ENCODE measurements at regions not wholly inside any gene's neighbourhood (a gene's known extent, or its start where the extent isn't known, plus 50 kb on each side); places are given as distances from the start of the nearest gene placed in this dataset.

DNA sequence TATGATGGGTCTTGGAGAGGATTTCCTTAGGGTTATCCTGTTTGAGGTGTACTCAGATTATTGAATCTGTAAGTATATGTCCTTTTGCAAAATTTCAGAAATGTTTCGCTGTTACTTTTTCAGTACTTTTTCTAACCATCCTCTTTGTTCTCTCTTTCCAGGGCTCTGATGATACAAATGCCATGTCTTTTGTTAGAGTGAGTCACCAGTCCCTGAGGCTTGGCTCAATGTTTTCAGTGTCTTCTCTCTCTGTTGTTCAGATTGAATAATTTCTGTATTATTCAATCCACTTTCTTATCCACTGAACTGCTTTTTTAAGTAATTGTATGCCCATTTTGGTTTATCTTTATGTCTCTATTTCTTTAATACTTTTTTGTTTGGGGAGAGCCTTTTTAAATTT lies 449.4 kb downstream of the TNS3 start:
- ChIA-PET RAD21 (ENCODE audit: unreplicated experiment) (no interaction called here), SMC1A (ENCODE audit: uncharacterized antibody, unreplicated experiment) (no interaction called here), POLR2A (no interaction called here), CTCF (no interaction called here)
- H3K4me1 ChIP-seq (ENCODE audit: control insufficient read depth, insufficient read depth, low read length) = no peaks in the 10 kb centered on the region
- intact Hi-C loops (cut with micrococcal nuclease; ENCODE audit: unreplicated experiment) (no loop called here), in situ Hi-C loops (cut with MboI) (no loop called here)
- DNase-seq (ENCODE audit: low read depth, low spot score) = no peak
- no peak for FAIRE-seq
- WGBS (ENCODE audit: insufficient coverage, insufficient replicate concordance, low lambda C conversion rate, missing lambda C conversion rate) = 59% methylated on average over 1 of the region's 1 CpG
- no peak overlapping the region for H3K4me2 ChIP-seq (ENCODE audit: control insufficient read depth, insufficient read depth)
- BruUV-seq (replicated peaks) = no TSS peak
- no peak overlapping the region for H2AFZ ChIP-seq (ENCODE audit: control insufficient read depth, low read depth, low read length)
- no peaks in the 10 kb centered on the region for H3K36me3 ChIP-seq (ENCODE audit: control insufficient read depth in 2 of 2, insufficient read depth in 2 of 2, low read length in 1 of 2)
- ATAC-seq = no peak
- H3K27me3 ChIP-seq (replicated peaks in 1 of 2; ENCODE audit: control insufficient read depth in 2 of 2, insufficient read depth in 2 of 2, low read length in 1 of 2) = no peaks in the 10 kb centered on the region; a peak in 1 of 4 replicates
- TF ChIP-seq, protein P1, sequence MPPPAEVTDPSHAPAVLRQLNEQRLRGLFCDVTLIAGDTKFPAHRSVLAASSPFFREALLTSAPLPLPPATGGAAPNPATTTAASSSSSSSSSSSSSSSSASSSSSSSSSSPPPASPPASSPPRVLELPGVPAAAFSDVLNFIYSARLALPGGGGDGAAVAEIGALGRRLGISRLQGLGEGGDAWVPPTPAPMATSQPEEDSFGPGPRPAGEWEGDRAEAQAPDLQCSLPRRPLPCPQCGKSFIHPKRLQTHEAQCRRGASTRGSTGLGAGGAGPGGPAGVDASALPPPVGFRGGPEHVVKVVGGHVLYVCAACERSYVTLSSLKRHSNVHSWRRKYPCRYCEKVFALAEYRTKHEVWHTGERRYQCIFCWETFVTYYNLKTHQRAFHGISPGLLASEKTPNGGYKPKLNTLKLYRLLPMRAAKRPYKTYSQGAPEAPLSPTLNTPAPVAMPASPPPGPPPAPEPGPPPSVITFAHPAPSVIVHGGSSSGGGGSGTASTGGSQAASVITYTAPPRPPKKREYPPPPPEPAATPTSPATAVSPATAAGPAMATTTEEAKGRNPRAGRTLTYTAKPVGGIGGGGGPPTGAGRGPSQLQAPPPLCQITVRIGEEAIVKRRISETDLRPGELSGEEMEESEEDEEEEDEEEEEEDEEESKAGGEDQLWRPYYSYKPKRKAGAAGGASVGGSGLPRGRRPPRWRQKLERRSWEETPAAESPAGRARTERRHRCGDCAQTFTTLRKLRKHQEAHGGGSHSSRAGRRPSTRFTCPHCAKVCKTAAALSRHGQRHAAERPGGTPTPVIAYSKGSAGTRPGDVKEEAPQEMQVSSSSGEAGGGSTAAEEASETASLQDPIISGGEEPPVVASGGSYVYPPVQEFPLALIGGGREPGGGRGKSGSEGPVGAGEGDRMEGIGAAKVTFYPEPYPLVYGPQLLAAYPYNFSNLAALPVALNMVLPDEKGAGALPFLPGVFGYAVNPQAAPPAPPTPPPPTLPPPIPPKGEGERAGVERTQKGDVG (CRISPR knock-in tag; IDR thresholded peaks at IDR 0.05) = no peak
- no peak for TF ChIP-seq NR2C2 (IDR thresholded peaks at IDR 0.05; ENCODE audit: borderline replicate concordance, control insufficient read depth, insufficient read length, low read depth)
- no peak for TF ChIP-seq SIN3A (IDR thresholded peaks at IDR 0.05; ENCODE audit: low read depth, low read length)
- no peak for TF ChIP-seq IRF4 (IDR thresholded peaks at IDR 0.05; ENCODE audit: low read depth, low read length)
- TF ChIP-seq NR2C1 (IDR thresholded peaks at IDR 0.05) = no peak
- TF ChIP-seq EZH2 (IDR thresholded peaks at IDR 0.05; ENCODE audit: borderline replicate concordance, control insufficient read depth, low read depth, low read length) = no peak
- TF ChIP-seq, protein P2, sequence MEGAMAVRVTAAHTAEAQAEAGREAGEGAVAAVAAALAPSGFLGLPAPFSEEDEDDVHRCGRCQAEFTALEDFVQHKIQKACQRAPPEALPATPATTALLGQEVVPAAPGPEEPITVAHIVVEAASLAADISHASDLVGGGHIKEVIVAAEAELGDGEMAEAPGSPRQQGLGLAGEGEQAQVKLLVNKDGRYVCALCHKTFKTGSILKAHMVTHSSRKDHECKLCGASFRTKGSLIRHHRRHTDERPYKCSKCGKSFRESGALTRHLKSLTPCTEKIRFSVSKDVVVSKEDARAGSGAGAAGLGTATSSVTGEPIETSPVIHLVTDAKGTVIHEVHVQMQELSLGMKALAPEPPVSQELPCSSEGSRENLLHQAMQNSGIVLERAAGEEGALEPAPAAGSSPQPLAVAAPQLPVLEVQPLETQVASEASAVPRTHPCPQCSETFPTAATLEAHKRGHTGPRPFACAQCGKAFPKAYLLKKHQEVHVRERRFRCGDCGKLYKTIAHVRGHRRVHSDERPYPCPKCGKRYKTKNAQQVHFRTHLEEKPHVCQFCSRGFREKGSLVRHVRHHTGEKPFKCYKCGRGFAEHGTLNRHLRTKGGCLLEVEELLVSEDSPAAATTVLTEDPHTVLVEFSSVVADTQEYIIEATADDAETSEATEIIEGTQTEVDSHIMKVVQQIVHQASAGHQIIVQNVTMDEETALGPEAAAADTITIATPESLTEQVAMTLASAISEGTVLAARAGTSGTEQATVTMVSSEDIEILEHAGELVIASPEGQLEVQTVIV (IDR thresholded peaks at IDR 0.05; ENCODE audit: borderline replicate concordance, partially characterized antibody) = no peak
- TF ChIP-seq PAX5 (IDR thresholded peaks at IDR 0.05; ENCODE audit: borderline replicate concordance, low read depth, low read length) = no peak
- TF ChIP-seq, protein P3, sequence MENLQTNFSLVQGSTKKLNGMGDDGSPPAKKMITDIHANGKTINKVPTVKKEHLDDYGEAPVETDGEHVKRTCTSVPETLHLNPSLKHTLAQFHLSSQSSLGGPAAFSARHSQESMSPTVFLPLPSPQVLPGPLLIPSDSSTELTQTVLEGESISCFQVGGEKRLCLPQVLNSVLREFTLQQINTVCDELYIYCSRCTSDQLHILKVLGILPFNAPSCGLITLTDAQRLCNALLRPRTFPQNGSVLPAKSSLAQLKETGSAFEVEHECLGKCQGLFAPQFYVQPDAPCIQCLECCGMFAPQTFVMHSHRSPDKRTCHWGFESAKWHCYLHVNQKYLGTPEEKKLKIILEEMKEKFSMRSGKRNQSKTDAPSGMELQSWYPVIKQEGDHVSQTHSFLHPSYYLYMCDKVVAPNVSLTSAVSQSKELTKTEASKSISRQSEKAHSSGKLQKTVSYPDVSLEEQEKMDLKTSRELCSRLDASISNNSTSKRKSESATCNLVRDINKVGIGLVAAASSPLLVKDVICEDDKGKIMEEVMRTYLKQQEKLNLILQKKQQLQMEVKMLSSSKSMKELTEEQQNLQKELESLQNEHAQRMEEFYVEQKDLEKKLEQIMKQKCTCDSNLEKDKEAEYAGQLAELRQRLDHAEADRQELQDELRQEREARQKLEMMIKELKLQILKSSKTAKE (IDR thresholded peaks at IDR 0.05; ENCODE audit: low read depth, poor library complexity, severe bottlenecking) = no peak
- no peak for TF ChIP-seq TARDBP (IDR thresholded peaks at IDR 0.05; ENCODE audit: borderline replicate concordance)
- no peak for TF ChIP-seq RCOR1 (conservative IDR thresholded peaks at IDR 0.05; ENCODE audit: low read depth, low read length)
- no peak for TF ChIP-seq PAX8 (IDR thresholded peaks at IDR 0.05)
- no peak for TF ChIP-seq RB1 (IDR thresholded peaks at IDR 0.05; ENCODE audit: borderline replicate concordance)
- no peaks in the 10 kb centered on the region for H3K79me2 ChIP-seq (ENCODE audit: control insufficient read depth, insufficient read depth, low read length)
- H4K20me1 ChIP-seq (ENCODE audit: control insufficient read depth, insufficient read depth) = no peaks in the 10 kb centered on the region
- no peaks in the 10 kb centered on the region for H3K9me3 ChIP-seq (replicated peaks; ENCODE audit: control insufficient read depth, insufficient read depth, low read length)
- H3K9ac ChIP-seq (ENCODE audit: control insufficient read depth, insufficient read depth, low read length) = no peak overlapping the region
- H3K4me3 ChIP-seq = no peak overlapping the region
- no peak overlapping the region for H3K27ac ChIP-seq (ENCODE audit: control insufficient read depth, insufficient read depth)
